GM18868 (cell line): ENCODE measurements at regions not wholly inside any gene's neighbourhood (a gene's known extent, or its start where the extent isn't known, plus 50 kb on each side); places are given as distances from the start of the nearest gene placed in this dataset.
"Not testable (repeated sequence)": the region's sequence is repeated elsewhere in the genome, so short reads cannot be mapped to it uniquely, and the experiment has no call there.

Experiments used
- ATAC-seq: cut with Tn5 transposase; IDR thresholded peaks from one replicate; pipeline ENCODE4 v1.9.1; 2021; ENCODE audit warnings: mild to moderate bottlenecking, moderate library complexity; ENCODE audit not compliant: unreplicated experiment

DNA sequence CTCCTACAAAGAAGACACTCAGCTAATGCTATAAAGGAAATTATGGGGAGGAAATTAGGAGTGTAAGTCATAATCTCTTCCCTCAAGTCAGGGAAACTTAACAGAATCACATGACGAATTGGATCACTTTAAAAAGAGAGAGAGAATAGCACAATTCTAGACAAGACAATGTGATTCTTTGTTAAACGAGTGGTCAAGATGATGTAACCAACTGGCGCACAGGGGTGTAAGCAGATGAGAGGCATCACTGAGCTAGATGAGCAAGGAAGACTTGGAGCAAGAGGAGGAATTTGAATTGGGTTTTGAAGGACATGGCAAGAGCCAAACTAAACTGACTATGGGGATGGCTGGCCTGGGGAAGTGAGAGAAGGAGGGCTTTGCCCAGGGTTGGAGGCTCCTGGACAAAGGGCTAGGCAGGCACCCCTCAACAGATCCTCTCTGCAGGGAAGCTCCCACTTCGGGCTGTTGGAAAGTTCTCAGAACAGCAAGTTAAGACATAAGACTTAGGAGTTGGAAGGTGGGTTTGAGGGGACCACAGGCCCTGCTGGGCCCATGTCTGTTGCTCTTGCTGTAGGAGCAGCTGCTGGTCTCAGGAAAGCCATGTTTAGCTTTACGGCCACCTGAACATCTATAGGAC is 123.9 kb upstream of the GRIK3 start:
- no peak for ATAC-seq

DNA sequence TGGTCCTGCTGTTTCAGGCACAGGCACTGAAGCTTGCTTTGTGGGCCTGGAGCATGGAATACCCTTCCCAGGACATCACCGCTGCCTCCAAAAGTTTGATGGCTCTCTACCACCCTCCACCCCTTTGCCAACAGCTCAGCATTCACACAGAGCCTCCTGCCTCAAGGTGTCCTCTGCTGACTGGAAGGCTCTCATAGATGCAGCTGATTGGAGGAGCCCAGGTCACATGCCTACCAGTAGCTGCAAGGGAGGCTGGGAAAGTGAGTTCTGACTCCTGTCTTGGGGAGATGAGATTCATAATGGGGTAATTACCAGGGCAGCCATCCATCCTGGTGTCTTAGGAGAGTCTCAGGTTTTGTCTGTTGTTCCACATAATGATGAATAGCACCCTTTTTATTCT is 124.8 kb upstream of the GRIK3 start:
- ATAC-seq = no peak

DNA sequence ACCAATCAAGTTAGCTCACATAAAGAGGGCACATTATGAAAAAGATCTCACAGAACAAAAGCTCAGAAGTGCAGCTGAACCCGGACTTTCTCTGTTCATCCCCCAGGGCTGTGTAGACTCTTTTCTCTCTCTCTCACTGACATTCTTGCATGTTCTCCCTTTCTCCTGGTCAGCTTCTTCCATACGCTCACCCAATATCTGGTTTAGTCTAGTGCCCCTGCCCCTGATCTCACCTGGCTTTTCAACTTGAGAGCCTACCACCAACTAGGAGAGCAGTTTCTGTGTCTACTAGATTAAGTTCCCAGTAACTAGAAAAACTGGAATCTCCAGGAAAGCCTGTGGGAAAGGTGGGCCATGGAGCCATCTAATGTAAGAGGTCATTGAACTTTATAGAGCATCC is 126.9 kb upstream of the GRIK3 start:
- no peak for ATAC-seq

DNA sequence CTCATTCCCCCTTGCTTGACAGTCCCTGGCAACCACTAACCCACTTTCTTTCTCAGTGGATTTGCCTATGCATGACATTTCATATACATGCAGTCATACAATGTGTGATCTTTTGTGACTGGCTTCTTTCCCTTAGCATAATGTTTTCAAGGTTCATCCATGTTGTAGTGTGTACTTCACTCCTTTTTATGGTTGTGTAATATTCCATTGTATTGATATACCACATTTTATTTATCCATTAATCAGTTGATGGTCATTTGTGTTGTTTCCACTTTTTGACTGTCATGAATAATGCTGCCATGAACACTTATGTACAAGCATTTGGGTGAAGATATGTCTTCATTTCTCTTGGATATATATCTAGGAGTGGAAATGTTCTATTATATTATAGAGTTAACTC is 127.7 kb upstream of the GRIK3 start:
- no peak for ATAC-seq

- no peak for ATAC-seq
These were observed 131.7 kb upstream of the GRIK3 start for GRCh38 chr1:37166005-37166404.

- no peak for ATAC-seq
These were observed 133.2 kb upstream of the GRIK3 start for GRCh38 chr1:37167479-37167878.

DNA sequence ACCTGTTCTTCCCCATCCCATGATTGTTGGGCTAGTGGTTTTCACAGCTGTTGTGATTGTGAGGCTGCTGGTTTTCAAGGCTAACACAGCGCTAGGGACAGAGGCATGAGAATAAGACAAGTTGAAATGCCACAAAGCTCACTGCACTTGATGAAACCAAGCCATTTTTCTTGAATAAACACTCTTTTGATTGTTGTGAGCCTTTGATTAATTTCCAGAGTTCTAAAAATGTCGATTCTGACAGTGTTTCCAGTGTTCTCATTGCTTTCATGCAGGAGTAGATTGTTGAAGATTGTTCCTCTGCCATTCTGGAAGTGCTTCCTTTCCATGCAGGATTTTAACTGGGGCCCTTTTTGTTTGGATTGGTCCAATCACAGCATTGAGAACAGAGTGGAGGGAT is 134.9 kb upstream of the GRIK3 start:
- no peak for ATAC-seq

- no peak for ATAC-seq
These were observed 135.5 kb upstream of the GRIK3 start for GRCh38 chr1:37169743-37170275.

DNA sequence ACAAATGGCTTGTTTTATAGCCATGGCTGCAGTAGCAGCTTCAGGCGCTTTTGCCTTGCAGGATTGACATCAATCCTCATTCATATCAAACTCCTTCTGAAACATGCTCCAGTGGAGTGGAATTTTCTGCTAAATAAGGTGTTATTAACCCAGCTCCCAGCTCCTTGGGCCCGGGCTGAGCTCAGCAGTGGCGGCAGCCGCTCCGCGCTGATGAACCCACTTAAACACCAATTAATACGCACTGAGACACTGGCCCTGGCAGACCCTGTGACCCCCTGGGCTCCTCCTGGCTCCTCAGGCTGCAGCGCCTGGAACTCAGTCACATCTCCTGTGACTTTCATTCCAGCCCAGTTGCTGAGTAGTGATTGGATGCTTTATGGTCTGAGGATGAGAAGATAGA is 137.4 kb upstream of the GRIK3 start:
- ATAC-seq = no peak

- no peak for ATAC-seq
These were observed 140.0 kb upstream of the GRIK3 start for GRCh38 chr1:37174341-37174740.

DNA sequence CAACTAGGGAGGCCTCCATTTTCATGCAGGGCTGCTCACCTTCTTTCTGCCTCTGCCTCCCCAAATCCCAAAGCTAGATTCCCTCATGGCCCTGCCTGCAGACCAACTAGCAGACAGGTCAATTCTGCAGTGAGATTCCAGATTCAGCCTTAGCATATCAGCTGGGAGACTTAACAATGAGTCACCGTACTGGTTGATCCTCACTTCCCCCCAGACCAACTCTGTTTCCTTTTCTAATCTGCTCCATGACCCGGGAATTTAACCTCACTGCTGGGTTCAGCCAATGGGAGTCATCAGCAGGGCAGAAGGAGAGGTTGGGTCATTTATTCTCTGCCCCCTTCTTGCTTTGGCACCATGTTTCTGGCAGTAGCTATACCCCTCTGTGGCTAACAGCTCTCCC is 140.6 kb upstream of the GRIK3 start:
- no peak for ATAC-seq

DNA sequence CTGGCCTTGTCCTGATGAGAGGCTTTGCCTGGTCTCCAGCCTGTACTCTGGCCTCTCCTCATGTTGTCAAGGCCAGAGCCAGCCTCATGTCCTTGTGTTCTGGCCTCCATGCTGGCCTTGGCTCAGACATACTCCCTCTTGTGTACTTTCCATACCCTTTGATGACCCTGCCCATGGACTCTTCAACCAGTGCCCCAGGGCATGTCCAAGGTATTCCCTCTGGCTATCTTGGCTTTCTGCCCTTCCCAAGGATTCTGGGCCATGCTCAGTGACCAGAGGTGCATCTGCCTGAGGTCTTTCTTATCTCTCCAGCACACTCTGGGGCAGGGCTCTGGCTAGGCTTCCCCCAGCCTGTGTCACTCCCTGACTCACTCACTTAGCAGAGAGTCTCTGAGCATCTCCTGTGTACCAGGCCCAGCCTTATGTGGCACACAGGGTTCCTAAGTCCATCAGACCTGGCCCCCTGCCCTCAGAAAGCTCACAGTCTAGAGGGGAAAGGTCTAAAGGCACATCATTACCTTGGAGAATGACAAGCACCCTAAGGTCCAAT is 141.4 kb upstream of the GRIK3 start:
- no peak for ATAC-seq

- ATAC-seq = no peak
These were observed 142.0 kb upstream of the GRIK3 start for GRCh38 chr1:37176269-37176668.

GRCh38 chr1:37177230-37177864 is 143.0 kb upstream of the GRIK3 start:
- ATAC-seq = no peak

DNA sequence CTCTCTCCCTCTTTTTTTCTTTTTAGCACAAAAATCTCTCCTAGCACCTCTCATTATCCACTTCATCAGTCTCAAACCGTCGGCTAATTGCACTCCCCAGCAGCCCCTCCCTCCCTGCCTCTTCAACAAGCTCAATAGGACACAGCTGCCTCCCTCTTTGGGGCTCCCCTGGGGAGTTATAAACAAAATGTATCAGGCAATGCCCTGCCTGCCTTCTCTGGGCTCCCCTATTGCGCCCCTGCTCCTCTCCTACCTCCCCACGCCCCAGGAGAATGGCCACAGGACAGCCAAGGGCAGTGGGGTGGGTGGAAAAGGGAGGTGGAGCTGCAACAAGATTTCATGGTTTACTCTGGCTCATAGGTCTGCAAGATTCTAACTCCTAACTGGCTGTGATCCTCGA is 147.1 kb upstream of the GRIK3 start:
- no peak for ATAC-seq

- ATAC-seq = no peak
These were observed 150.5 kb upstream of the GRIK3 start for GRCh38 chr1:37184789-37185188.

GRCh38 chr1:37186246-37186756 is 152.0 kb upstream of the GRIK3 start:
- no peak for ATAC-seq

DNA sequence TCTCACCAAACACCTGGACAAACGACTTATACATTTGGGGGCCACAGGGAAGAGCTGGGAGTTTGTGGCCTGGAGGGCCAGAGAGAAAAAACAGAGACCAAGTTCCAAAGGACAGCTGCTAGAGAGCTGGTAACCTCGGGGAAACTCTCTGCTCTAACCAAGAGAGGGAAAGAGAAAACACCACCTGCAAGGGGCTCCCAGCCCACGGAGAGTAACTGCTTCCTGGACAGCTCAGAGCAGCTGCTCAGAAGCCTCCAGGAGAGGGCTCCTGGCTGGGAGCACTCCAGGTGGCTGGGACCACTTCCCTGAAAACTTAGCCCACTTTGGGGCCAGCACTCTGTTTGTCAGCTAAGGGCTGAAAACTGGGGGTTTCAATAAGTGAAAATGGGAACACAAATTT is 154.8 kb upstream of the GRIK3 start:
- no peak for ATAC-seq

- ATAC-seq = no peak
These were observed 163.1 kb upstream of the GRIK3 start for GRCh38 chr1:37197411-37197810.

- ATAC-seq = not testable (repeated sequence)
These were observed 180.0 kb upstream of the GRIK3 start for GRCh38 chr1:37214305-37214704.

DNA sequence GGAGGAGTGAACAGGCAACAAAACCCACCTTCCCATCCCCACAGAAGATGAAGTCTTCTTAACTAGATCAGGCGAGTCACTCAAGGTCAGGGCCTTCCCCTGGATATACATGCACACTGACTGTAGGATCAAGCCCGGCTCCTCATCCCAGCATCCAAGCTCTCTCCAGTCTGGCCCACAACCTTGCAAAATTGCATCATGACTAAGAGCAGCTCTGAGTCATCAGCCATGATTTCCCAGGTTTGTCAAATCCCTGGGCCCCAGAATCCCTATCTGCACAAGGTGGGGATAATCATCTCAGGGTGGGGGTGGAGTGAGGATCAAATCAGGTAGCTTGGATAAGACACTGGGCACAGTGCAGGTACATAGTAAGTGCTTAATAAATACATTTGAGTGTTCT is 199.3 kb upstream of the GRIK3 start:
- no peak for ATAC-seq

DNA sequence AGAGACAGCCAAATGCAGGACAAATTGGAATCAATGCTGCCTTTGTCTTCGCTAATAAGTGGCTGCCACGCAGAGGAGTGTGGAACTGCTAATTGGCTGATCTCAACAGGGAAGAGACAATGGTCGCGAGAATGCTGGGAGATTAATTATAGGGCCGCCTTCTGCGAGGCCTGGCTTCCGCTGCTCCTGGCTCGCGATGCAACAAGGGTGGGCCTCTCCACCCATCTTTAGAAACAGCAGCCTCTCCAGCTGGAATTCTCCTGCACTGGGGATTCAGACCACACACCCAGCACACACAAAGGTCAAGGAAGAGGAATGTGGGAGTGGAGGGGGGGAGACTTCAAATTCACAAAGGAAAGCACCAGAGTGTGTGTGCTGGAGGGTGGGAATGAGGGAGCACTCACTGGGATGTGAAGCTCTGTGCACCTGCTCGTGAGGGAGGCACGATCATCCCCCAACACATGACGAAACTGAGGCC is 200.7 kb upstream of the GRIK3 start:
- ATAC-seq = no peak
